Cardiac fibroblast (primary cell): ENCODE measurements at regions not wholly inside any gene's neighbourhood (a gene's known extent, or its start where the extent isn't known, plus 50 kb on each side); places are given as distances from the start of the nearest gene placed in this dataset.

Source experiments
- DNase-seq, 2 donors: peaks; one replicate each; pipeline versions ENCODE4 v3.0.0 to v3.0.0-alpha.2; 2010; ENCODE audit warnings: low read depth in 2 of 2
- H3K4me3 ChIP-seq, 2 donors: replicated peaks in 1 of 2; 1 replicate in 1 of 2; 2 replicates in 1 of 2; pipeline ENCODE4 v1.5.1; 2011; ENCODE audit warnings: low read depth in 2 of 2, low read length in 2 of 2, mild to moderate bottlenecking in 2 of 2, moderate library complexity in 1 of 2
- TF ChIP-seq, protein P1 (sequence below): IDR thresholded peaks from one replicate; pipeline ENCODE4 v1.5.1; 2011; ENCODE audit warnings: low read depth, mild to moderate bottlenecking, low read length, inconsistent platforms

DNA sequence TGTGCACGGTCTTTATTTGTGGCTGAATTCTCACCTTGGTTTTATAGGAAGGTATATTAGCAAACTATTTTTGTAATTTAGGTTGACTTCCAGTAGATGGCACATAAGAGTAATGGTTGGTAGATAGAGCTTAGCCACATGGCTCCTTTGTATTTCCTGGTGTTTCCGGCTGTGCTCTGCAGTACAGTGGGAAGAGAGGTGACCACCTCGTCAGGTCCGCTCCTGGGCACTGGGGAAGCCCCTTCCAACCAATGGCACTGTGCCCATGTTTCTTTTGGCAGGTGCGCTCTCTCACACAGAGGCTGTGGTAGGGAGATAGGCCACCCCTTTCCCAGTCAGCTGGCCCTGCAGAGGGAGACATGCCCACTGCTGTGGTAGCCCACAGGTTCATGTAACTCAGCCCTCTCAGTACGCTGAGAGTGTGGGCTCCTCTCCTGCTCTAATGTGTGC lies 74.3 kb upstream of the ATP12A start:
- DNase-seq: peak; percentile 45 to 58
- TF ChIP-seq, protein P1, sequence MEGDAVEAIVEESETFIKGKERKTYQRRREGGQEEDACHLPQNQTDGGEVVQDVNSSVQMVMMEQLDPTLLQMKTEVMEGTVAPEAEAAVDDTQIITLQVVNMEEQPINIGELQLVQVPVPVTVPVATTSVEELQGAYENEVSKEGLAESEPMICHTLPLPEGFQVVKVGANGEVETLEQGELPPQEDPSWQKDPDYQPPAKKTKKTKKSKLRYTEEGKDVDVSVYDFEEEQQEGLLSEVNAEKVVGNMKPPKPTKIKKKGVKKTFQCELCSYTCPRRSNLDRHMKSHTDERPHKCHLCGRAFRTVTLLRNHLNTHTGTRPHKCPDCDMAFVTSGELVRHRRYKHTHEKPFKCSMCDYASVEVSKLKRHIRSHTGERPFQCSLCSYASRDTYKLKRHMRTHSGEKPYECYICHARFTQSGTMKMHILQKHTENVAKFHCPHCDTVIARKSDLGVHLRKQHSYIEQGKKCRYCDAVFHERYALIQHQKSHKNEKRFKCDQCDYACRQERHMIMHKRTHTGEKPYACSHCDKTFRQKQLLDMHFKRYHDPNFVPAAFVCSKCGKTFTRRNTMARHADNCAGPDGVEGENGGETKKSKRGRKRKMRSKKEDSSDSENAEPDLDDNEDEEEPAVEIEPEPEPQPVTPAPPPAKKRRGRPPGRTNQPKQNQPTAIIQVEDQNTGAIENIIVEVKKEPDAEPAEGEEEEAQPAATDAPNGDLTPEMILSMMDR: peak; percentile 48
- H3K4me3 ChIP-seq: no peak overlapping the region

DNA sequence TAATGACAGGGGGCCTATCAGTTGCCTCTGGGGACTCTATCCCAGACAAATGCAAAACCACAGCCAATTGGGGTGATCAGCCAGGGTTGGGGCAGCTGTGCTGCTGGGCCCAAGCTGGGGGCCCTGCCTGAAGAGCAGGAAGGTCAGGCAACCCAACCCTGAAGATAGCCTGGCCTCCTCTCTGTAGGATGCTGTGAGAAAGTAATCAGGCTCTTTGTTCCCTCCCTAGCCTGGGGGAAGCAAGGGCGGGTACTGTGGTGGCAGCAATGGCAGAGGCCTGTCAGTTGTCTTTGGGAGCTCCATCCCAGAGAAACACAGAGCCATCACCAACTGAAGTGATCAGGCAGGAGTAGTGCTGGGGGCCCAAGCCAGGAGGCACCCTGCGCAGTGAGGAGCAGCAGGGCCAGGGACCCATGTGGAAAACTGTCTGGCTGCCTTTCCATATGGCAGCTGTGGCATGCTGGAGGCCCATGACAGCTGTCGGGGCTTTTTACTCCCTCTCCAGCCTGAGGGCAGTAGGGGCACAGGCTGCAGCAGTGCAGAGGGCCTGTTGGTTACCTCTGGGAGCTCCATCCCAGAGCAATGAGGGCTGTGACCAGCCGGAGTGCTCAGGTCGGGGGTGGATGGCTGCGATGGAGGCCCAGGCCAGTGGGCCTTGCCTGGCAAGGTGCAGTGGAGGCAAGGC lies 73.6 kb upstream of the ATP12A start:
- H3K4me3 ChIP-seq: no peak overlapping the region
- TF ChIP-seq, protein P1: no peak
- no peak for DNase-seq

DNA sequence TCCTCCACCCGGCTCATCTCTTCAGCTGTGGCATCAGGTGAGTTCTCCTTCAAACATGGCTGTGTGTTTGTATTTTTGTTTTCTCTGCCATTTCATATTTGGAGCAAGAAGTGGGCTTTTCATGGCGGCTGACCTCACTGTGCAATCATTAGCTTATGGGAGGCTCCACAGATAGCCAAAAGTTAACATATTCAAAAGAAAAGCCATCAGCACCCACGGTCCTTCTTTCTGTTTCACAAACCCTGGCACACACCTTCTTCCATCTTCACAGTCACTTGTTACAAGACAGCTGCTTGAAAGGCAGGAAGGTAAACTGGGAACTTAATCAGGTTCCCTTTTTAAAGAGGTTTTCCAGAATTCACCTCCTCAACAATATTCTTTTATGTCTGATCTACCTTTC lies 69.3 kb upstream of the ATP12A start:
- no peak for DNase-seq
- no peak overlapping the region for H3K4me3 ChIP-seq
- TF ChIP-seq, protein P1: no peak

DNA sequence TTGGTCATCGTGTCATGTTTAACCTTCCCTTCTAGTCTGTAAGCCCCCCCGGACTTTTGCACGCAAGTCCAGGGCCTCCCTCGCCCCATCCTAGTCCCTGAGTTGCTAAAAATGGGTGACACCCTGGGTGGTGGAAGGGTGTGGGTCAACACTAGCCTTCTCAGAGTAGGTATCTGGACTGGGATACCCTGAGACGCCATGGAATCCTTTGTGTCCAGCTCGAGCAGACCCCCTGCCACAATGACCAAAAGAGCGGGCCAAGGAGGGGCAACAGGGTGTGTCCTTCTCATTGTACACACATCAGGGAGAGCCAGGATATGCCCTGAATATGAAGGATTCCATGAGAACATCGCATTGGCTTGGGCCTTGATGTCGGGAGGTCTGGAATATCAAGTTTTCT lies 67.5 kb upstream of the ATP12A start:
- H3K4me3 ChIP-seq: no peak overlapping the region
- DNase-seq: no peak
- TF ChIP-seq, protein P1: no peak

DNA sequence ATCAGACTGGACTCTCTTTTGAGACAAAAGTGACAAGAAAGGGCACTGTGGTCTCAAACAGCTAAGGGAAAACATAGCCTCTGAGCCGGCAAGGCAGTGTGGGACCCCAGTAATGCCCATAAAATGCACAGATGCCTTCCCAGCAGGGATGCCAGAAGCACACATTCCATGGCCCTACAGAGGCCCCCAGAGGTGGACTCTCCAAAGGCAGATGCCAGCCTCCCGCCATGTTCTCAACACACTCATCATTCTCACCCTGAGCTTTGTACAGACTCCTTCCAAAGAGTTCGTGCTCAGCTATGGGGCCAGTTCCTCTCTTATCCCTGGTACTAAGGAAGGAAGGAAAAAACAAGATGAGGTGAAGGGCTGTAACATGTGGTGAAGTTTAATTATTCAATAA lies 67.1 kb upstream of the ATP12A start:
- no peak overlapping the region for H3K4me3 ChIP-seq
- no peak for DNase-seq
- TF ChIP-seq, protein P1: no peak

DNA sequence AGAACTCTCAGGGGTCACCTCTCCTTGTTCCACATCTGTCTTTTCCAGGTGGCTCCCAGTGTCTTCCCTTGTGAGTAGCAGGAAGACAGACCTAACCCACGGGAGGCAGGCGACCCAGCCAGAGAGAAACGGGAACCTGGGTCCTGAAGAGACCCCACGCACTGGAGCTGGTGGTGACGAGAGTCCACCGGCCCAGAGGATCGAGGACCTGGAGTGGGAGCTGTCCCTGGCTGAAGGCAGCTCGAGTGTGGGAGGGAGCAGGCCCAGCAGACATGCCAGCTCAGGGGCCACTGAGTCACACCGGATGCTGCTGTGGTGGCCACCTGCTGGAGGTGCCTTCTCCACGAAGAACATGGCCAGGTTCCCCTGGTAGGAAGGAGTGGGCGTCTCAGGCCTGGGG lies 66.5 kb upstream of the ATP12A start:
- TF ChIP-seq, protein P1: no peak
- no peak for DNase-seq
- H3K4me3 ChIP-seq: no peak overlapping the region
